Astrocyte (in vitro differentiated cells and primary cell): ENCODE measurements at regions not wholly inside any gene's neighbourhood (a gene's known extent, or its start where the extent isn't known, plus 50 kb on each side); places are given as distances from the start of the nearest gene placed in this dataset.

ENCODE experiments used
- DNase-seq: peaks from one replicate; pipeline ENCODE4 v3.0.0-alpha.2; 2010; ENCODE audit warnings: low read depth
- FAIRE-seq: peaks from 2 replicates; lab custom pipeline; 2011; peaks lifted over from hg19 to GRCh38; lab: Jason Lieb, UNC
- H2AFZ ChIP-seq: 2 replicates; pipeline ENCODE4 v1.6.0; 2012; ENCODE audit warnings: low read depth, low read length, inconsistent platforms
- H3K27ac ChIP-seq: 2 replicates; pipeline ENCODE4 v1.5.1; 2011; ENCODE audit warnings: low read depth, low read length, inconsistent platforms
- H3K27me3 ChIP-seq: 2 replicates; pipeline ENCODE4 v1.6.0; 2011; ENCODE audit warnings: low read length, inconsistent platforms; ENCODE audit not compliant: insufficient read depth
- H3K36me3 ChIP-seq: 2 replicates; pipeline ENCODE4 v1.5.1; 2011; ENCODE audit warnings: low read length, inconsistent platforms; ENCODE audit not compliant: insufficient read depth
- H3K4me1 ChIP-seq: 2 replicates; pipeline ENCODE4 v1.5.1; 2011; ENCODE audit warnings: low read length, inconsistent platforms; ENCODE audit not compliant: insufficient read depth
- H3K4me2 ChIP-seq: 2 replicates; pipeline ENCODE4 v1.6.0; 2012; ENCODE audit warnings: low read length, inconsistent platforms
- H3K4me3 ChIP-seq: 2 replicates; pipeline ENCODE4 v1.5.1; 2011; ENCODE audit warnings: low read depth, mild to moderate bottlenecking, low read length, inconsistent platforms; ENCODE audit not compliant: insufficient read depth
- H3K79me2 ChIP-seq: 2 replicates; pipeline ENCODE4 v1.6.0; 2012; ENCODE audit warnings: mild to moderate bottlenecking, low read length, inconsistent platforms; ENCODE audit not compliant: insufficient read depth
- H3K9ac ChIP-seq: 2 replicates; pipeline ENCODE4 v1.6.0; 2012; ENCODE audit warnings: mild to moderate bottlenecking, low read length, inconsistent platforms
- H3K9me3 ChIP-seq: 2 replicates; pipeline ENCODE4 v1.5.1; 2012; ENCODE audit warnings: low read depth, mild to moderate bottlenecking, low read length, inconsistent platforms; ENCODE audit not compliant: insufficient read depth
- H4K20me1 ChIP-seq: 2 replicates; pipeline ENCODE4 v1.6.0; 2012; ENCODE audit warnings: low read length, inconsistent platforms; ENCODE audit not compliant: insufficient read depth
- H3K27ac Mint-ChIP-seq: one replicate; pipeline ENCODE4 v1.8.0; 2021; ENCODE audit warnings: mild to moderate bottlenecking, mixed read lengths; ENCODE audit not compliant: unreplicated experiment
- H3K27me3 Mint-ChIP-seq: one replicate; pipeline ENCODE4 v1.8.0; 2021; ENCODE audit warnings: low read depth, mixed read lengths; ENCODE audit not compliant: unreplicated experiment
- H3K36me3 Mint-ChIP-seq: one replicate; pipeline ENCODE4 v1.8.0; 2021; ENCODE audit warnings: low read depth, mixed read lengths; ENCODE audit not compliant: unreplicated experiment
- H3K4me1 Mint-ChIP-seq: one replicate; pipeline ENCODE4 v1.8.0; 2021; ENCODE audit warnings: low read depth, mixed read lengths; ENCODE audit not compliant: unreplicated experiment
- H3K4me3 Mint-ChIP-seq: one replicate; pipeline ENCODE4 v1.8.0; 2021; ENCODE audit warnings: mild to moderate bottlenecking, moderate library complexity, mixed read lengths; ENCODE audit not compliant: unreplicated experiment
- H3K9me3 Mint-ChIP-seq: one replicate; pipeline ENCODE4 v1.8.0; 2021; ENCODE audit warnings: mild to moderate bottlenecking, mixed read lengths; ENCODE audit not compliant: unreplicated experiment
- CTCF ChIP-seq: IDR thresholded peaks from 2 replicates; pipeline ENCODE4 v1.5.1; 2011; ENCODE audit warnings: low read depth, mild to moderate bottlenecking, inconsistent platforms, low read length, moderate library complexity; ENCODE audit not compliant: insufficient read depth
- EZH2 ChIP-seq: IDR thresholded peaks from 2 replicates; pipeline ENCODE4 v1.6.1; 2012; ENCODE audit warnings: mild to moderate bottlenecking, low read length, inconsistent platforms; ENCODE audit not compliant: insufficient read depth

GRCh38 chr3:28634019-28634418, 285.4 kb upstream of the AZI2 start:
- no peaks in the 10 kb centered on the region for H3K79me2 ChIP-seq
- TF ChIP-seq EZH2 (no peak), CTCF (no peak)
- Mint-ChIP-seq H3K27ac (no peak overlapping the region), H3K27me3 (no peaks in the 10 kb centered on the region), H3K9me3 (peaks cover 3% of the 10 kb centered on the region), H3K36me3 (no peaks in the 10 kb centered on the region), H3K4me3 (no peak overlapping the region), H3K4me1 (no peaks in the 10 kb centered on the region)
- H3K27me3 ChIP-seq = no peaks in the 10 kb centered on the region
- H2AFZ ChIP-seq = no peak overlapping the region
- no peak overlapping the region for H3K27ac ChIP-seq
- no peaks in the 10 kb centered on the region for H3K9me3 ChIP-seq
- no peaks in the 10 kb centered on the region for H3K4me1 ChIP-seq
- H3K4me3 ChIP-seq = no peak overlapping the region
- no peaks in the 10 kb centered on the region for H4K20me1 ChIP-seq
- FAIRE-seq (no peak), DNase-seq (no peak)
- H3K4me2 ChIP-seq = no peak overlapping the region
- no peaks in the 10 kb centered on the region for H3K36me3 ChIP-seq
- no peak overlapping the region for H3K9ac ChIP-seq

DNA sequence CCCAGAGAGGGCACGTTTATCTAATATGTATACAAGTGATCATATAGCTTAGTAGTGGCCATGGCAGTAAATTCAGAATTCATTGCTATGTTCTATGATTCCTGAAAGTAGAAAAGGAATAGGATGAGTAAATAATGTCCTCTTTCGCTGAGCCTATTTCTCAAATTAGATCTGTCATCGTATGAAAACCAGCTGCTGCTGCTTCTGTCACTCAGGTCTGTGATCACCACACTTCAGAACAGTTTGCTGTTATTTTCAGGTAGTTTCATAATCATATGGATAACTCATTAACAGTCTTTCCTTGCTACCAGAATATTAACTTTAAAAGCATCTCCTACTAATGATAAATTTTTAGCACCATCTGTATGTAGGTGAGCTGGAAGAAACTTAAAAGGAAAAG, 289.1 kb upstream of the AZI2 start:
- no peaks in the 10 kb centered on the region for H3K9me3 ChIP-seq
- no peaks in the 10 kb centered on the region for H3K79me2 ChIP-seq
- no peaks in the 10 kb centered on the region for H3K36me3 Mint-ChIP-seq
- H3K9me3 Mint-ChIP-seq = peaks cover 3% of the 10 kb centered on the region
- H4K20me1 ChIP-seq = no peaks in the 10 kb centered on the region
- H3K9ac ChIP-seq = no peak overlapping the region
- no peak for TF ChIP-seq CTCF
- TF ChIP-seq EZH2 = no peak
- H3K4me3 Mint-ChIP-seq = no peak overlapping the region
- H3K27me3 ChIP-seq = no peaks in the 10 kb centered on the region
- H3K4me2 ChIP-seq = no peak overlapping the region
- H3K4me3 ChIP-seq = no peak overlapping the region
- no peak overlapping the region for H2AFZ ChIP-seq
- no peak overlapping the region for H3K27ac Mint-ChIP-seq
- FAIRE-seq = no peak
- H3K36me3 ChIP-seq = no peaks in the 10 kb centered on the region
- H3K4me1 Mint-ChIP-seq = no peaks in the 10 kb centered on the region
- H3K27me3 Mint-ChIP-seq = no peaks in the 10 kb centered on the region
- H3K4me1 ChIP-seq = no peaks in the 10 kb centered on the region
- DNase-seq = no peak
- H3K27ac ChIP-seq = no peak overlapping the region

DNA sequence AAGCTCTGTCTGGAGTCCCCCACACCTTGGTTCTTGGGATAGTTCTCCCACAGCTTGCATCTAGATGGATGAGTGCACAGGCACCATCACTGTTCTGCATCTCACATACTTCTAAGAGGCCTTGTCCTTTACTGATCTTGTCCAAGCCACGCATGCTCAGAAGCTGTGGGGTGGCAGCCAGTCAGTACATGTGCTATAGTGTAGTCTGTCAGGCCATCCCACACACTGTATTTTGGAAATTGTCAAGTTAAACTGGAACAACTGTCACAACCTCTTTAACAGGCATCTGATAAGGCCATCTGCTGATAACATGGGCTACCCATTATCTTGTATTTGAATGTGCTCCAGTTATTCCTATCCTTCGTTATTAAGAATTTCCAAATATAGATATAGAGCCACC, 296.5 kb upstream of the AZI2 start:
- Mint-ChIP-seq H3K9me3 (no peaks in the 10 kb centered on the region), H3K4me1 (no peaks in the 10 kb centered on the region), H3K4me3 (no peak overlapping the region), H3K27ac (no peak overlapping the region), H3K36me3 (no peaks in the 10 kb centered on the region), H3K27me3 (no peaks in the 10 kb centered on the region)
- no peak overlapping the region for H3K27ac ChIP-seq
- no peaks in the 10 kb centered on the region for H3K9me3 ChIP-seq
- no peak overlapping the region for H2AFZ ChIP-seq
- H3K4me3 ChIP-seq = no peak overlapping the region
- no peaks in the 10 kb centered on the region for H3K79me2 ChIP-seq
- no peak overlapping the region for H3K4me2 ChIP-seq
- no peaks in the 10 kb centered on the region for H3K4me1 ChIP-seq
- no peaks in the 10 kb centered on the region for H3K27me3 ChIP-seq
- TF ChIP-seq EZH2 (no peak), CTCF (no peak)
- FAIRE-seq (no peak), DNase-seq (no peak)
- H3K36me3 ChIP-seq = no peaks in the 10 kb centered on the region
- H4K20me1 ChIP-seq = no peaks in the 10 kb centered on the region
- H3K9ac ChIP-seq = no peak overlapping the region
